WTC11 (cell line): ENCODE measurements at regions not wholly inside any gene's neighbourhood (a gene's known extent, or its start where the extent isn't known, plus 50 kb on each side); places are given as distances from the start of the nearest gene placed in this dataset.

ENCODE experiments used
- ATAC-seq: fragments of 200-7000 bp; cut with Tn5 transposase; 2 replicates; pipeline ENCODE4 v1.10.0; 2021; ENCODE audit warnings: mild to moderate bottlenecking, moderate library complexity
- CTCF ChIA-PET: fragments of 300-600 bp; sonication (Branson Sonifier 250); formaldehyde crosslinking; loops from one replicate; lab custom pipeline; 2021; ENCODE audit warnings: antibody characterized with exemption; lab: Charles Lee
- POLR2A ChIA-PET: fragments of 350-600 bp; sonication (Branson Sonifier 250); formaldehyde crosslinking; loops from one replicate; lab custom pipeline; 2021; ENCODE audit warnings: antibody characterized with exemption; lab: Charles Lee
- DNase-seq: peaks from one replicate; pipeline ENCODE4 v3.0.0; 2021; ENCODE audit warnings: low spot score
- H3K27ac Mint-ChIP-seq: 2 replicates; pipeline ENCODE4 v1.8.0; 2021; ENCODE audit warnings: mixed read lengths
- H3K27me3 Mint-ChIP-seq: 2 replicates; pipeline ENCODE4 v1.8.0; 2021; ENCODE audit warnings: low read depth, mild to moderate bottlenecking, moderate library complexity, mixed read lengths
- H3K36me3 Mint-ChIP-seq: 2 replicates; pipeline ENCODE4 v1.8.0; 2021; ENCODE audit warnings: mixed read lengths
- H3K4me1 Mint-ChIP-seq: 2 replicates; pipeline ENCODE4 v1.8.0; 2022; ENCODE audit warnings: mixed read lengths
- H3K4me3 Mint-ChIP-seq: 2 replicates; pipeline ENCODE4 v1.8.0; 2021; ENCODE audit warnings: mild to moderate bottlenecking, moderate library complexity, mixed read lengths
- H3K9me3 Mint-ChIP-seq: 2 replicates; pipeline ENCODE4 v1.8.0; 2021; ENCODE audit warnings: mixed read lengths
- JUN ChIP-seq: sonication (generic); formaldehyde crosslinking; IDR thresholded peaks from 2 replicates; pipeline ENCODE4 v1.8.0; 2023; ENCODE audit warnings: mild to moderate bottlenecking, missing genetic modification reagents
- MYBL2 ChIP-seq: sonication (generic); formaldehyde crosslinking; IDR thresholded peaks from 2 replicates; pipeline ENCODE4 v1.8.1; 2023; ENCODE audit warnings: mild to moderate bottlenecking, moderate library complexity, missing genetic modification reagents
- NFE2L1 ChIP-seq: sonication (generic); formaldehyde crosslinking; IDR thresholded peaks from 2 replicates; pipeline ENCODE4 v1.8.1; 2023; ENCODE audit warnings: missing genetic modification reagents
- NR1H2 ChIP-seq: sonication (generic); formaldehyde crosslinking; IDR thresholded peaks from 2 replicates; pipeline ENCODE4 v1.9.0; 2021; ENCODE audit warnings: mild to moderate bottlenecking, moderate library complexity, missing genetic modification reagents
- SMAD3 ChIP-seq: sonication (generic); formaldehyde crosslinking; IDR thresholded peaks from 2 replicates; pipeline ENCODE4 v1.8.0; 2022; ENCODE audit warnings: missing genetic modification reagents, mild to moderate bottlenecking, borderline replicate concordance
- ZNF232 ChIP-seq: sonication (generic); formaldehyde crosslinking; IDR thresholded peaks from 2 replicates; pipeline ENCODE4 v1.8.0; 2022; ENCODE audit warnings: mild to moderate bottlenecking, missing genetic modification reagents
- ZNF263 ChIP-seq: sonication (generic); formaldehyde crosslinking; IDR thresholded peaks from 2 replicates; pipeline ENCODE4 v1.8.1; 2022; ENCODE audit warnings: low read depth, mild to moderate bottlenecking, moderate library complexity, missing genetic modification reagents
- ZNF317 ChIP-seq: sonication (generic); formaldehyde crosslinking; IDR thresholded peaks from 2 replicates; pipeline ENCODE4 v1.8.1; 2023; ENCODE audit warnings: low read depth, mild to moderate bottlenecking, moderate library complexity, missing genetic modification reagents, borderline replicate concordance
- ZNF416 ChIP-seq: fragments of 250-450 bp; sonication (Bioruptor Pico); IDR thresholded peaks from 2 replicates; pipeline ENCODE4 v1.9.0; 2021; ENCODE audit warnings: mild to moderate bottlenecking, inconsistent platforms
- ZNF671 ChIP-seq: fragments of 250-450 bp; sonication (Bioruptor Pico); IDR thresholded peaks from 2 replicates; pipeline ENCODE4 v1.8.0; 2021; ENCODE audit warnings: mild to moderate bottlenecking
- TF ChIP-seq, protein P1 (sequence below): sonication (generic); formaldehyde crosslinking; IDR thresholded peaks from 2 replicates; pipeline ENCODE4 v1.8.0; 2022; ENCODE audit warnings: mild to moderate bottlenecking, missing genetic modification reagents
- TF ChIP-seq, protein P2 (sequence below): sonication (generic); formaldehyde crosslinking; IDR thresholded peaks from 2 replicates; pipeline ENCODE4 v1.8.1; 2023; ENCODE audit warnings: mild to moderate bottlenecking, missing genetic modification reagents
- TF ChIP-seq, protein P3 (sequence below): sonication (generic); formaldehyde crosslinking; conservative IDR thresholded peaks from 2 replicates; pipeline ENCODE4 v1.8.1; 2023; ENCODE audit warnings: mild to moderate bottlenecking, low read depth, missing genetic modification reagents, moderate library complexity
- TF ChIP-seq, protein P4 (sequence below): fragments of 200-600 bp; IDR thresholded peaks from 2 replicates; pipeline ENCODE4 v1.8.0; 2022; ENCODE audit warnings: antibody characterized with exemption
- TF ChIP-seq, protein P5 (sequence below): sonication (generic); formaldehyde crosslinking; IDR thresholded peaks from 2 replicates; pipeline ENCODE4 v1.8.1; 2023; ENCODE audit warnings: mild to moderate bottlenecking, moderate library complexity, missing genetic modification reagents
- TF ChIP-seq, protein P6 (sequence below): sonication (generic); formaldehyde crosslinking; IDR thresholded peaks from 2 replicates; pipeline ENCODE4 v1.8.0; 2023; ENCODE audit warnings: missing genetic modification reagents
- TF ChIP-seq, protein P7 (sequence below): fragments of 250-450 bp; sonication (Bioruptor Pico); IDR thresholded peaks from 2 replicates; pipeline ENCODE4 v2.1.2; 2022; ENCODE audit warnings: mild to moderate bottlenecking, moderate library complexity

DNA sequence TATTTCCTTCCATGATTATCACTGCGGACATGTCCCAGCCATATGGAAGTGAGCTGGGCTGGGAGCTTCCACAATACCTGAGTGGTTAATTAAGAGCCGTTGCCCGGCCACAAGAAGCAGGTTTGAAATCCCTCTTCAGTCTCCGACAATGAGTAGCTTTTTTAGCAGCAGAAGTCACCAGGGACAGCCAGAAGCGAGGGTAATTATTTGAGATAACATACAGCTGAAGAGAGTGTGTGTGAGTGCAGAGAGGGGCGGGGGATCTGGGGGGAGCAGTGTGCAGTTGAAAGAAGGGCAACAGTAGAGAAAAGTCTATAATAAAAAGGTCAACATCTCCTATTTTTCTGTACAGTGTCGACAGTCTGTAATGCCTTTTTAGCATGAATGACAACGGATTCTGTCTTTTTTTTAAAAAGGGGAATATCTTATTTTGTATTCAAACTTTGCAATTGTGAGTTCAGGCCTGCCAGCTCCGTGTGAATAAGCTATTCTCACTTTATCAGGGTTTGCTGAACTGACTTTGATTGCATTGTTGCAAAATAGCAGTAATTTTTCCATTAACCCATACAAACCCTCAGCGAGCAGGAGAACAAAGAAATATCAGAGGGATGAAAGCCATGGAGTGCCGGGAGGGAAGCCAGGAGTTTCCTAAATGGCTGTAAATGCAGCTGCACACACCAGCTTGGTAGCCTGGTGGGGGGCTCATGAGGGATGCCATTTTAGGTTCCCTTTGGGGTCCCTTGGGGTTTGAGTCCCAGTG, 220.3 kb upstream of the IRX3 start:
- TF ChIP-seq, protein P1, sequence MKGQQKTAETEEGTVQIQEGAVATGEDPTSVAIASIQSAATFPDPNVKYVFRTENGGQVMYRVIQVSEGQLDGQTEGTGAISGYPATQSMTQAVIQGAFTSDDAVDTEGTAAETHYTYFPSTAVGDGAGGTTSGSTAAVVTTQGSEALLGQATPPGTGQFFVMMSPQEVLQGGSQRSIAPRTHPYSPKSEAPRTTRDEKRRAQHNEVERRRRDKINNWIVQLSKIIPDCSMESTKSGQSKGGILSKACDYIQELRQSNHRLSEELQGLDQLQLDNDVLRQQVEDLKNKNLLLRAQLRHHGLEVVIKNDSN (CRISPR knock-in tag) = no peak
- no peak for TF ChIP-seq ZNF232 (CRISPR knock-in tag)
- TF ChIP-seq, protein P2, sequence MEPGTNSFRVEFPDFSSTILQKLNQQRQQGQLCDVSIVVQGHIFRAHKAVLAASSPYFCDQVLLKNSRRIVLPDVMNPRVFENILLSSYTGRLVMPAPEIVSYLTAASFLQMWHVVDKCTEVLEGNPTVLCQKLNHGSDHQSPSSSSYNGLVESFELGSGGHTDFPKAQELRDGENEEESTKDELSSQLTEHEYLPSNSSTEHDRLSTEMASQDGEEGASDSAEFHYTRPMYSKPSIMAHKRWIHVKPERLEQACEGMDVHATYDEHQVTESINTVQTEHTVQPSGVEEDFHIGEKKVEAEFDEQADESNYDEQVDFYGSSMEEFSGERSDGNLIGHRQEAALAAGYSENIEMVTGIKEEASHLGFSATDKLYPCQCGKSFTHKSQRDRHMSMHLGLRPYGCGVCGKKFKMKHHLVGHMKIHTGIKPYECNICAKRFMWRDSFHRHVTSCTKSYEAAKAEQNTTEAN (CRISPR knock-in tag) = no peak
- TF ChIP-seq, protein P3, sequence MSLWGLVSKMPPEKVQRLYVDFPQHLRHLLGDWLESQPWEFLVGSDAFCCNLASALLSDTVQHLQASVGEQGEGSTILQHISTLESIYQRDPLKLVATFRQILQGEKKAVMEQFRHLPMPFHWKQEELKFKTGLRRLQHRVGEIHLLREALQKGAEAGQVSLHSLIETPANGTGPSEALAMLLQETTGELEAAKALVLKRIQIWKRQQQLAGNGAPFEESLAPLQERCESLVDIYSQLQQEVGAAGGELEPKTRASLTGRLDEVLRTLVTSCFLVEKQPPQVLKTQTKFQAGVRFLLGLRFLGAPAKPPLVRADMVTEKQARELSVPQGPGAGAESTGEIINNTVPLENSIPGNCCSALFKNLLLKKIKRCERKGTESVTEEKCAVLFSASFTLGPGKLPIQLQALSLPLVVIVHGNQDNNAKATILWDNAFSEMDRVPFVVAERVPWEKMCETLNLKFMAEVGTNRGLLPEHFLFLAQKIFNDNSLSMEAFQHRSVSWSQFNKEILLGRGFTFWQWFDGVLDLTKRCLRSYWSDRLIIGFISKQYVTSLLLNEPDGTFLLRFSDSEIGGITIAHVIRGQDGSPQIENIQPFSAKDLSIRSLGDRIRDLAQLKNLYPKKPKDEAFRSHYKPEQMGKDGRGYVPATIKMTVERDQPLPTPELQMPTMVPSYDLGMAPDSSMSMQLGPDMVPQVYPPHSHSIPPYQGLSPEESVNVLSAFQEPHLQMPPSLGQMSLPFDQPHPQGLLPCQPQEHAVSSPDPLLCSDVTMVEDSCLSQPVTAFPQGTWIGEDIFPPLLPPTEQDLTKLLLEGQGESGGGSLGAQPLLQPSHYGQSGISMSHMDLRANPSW (CRISPR knock-in tag) = no peak
- TF ChIP-seq ZNF263 (CRISPR knock-in tag) = no peak
- TF ChIP-seq ZNF671 (CRISPR knock-in tag) = no peak
- ChIA-PET POLR2A (no interaction called here), CTCF (interaction anchor here (2.4 kb wide), 1 partner anchor 224 kb away, joined by 6 read pairs; no protein-coding TSS in a partner anchor)
- H3K27me3 Mint-ChIP-seq = no peaks in the 10 kb centered on the region
- H3K4me3 Mint-ChIP-seq = no peak overlapping the region
- no peaks in the 10 kb centered on the region for H3K9me3 Mint-ChIP-seq
- H3K27ac Mint-ChIP-seq = peak overlapping the region; percentile 3; the same call in 1 of the 2 replicates
- no peak for ATAC-seq
- no peaks in the 10 kb centered on the region for H3K36me3 Mint-ChIP-seq
- no peak for DNase-seq
- peaks cover 70% of the 10 kb centered on the region for H3K4me1 Mint-ChIP-seq

DNA sequence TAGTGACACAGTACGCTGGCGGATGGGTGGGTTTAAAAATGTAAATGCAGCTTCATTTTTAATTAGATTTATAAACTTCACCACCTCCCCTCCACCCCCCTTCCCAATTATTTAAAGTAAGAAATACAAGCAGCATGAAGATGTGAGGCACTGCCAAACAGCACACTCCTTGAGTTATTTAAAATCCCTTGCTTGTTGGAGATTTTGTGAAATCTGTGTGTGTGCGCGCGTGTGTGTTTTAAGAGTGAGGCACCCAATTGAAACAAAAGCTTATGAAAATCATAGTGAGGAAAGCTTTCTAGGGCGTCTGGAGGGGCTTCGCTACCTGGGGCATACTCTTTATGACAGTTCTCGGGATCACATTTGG, 219.6 kb upstream of the IRX3 start:
- no peaks in the 10 kb centered on the region for H3K9me3 Mint-ChIP-seq
- no peaks in the 10 kb centered on the region for H3K27me3 Mint-ChIP-seq
- H3K4me3 Mint-ChIP-seq = no peak overlapping the region
- H3K36me3 Mint-ChIP-seq = no peaks in the 10 kb centered on the region
- POLR2A ChIA-PET = no interaction called here
- CTCF ChIA-PET = interaction anchor here (2.4 kb wide), 1 partner anchor 224 kb away, joined by 6 read pairs; no protein-coding TSS in a partner anchor
- peaks cover 63% of the 10 kb centered on the region for H3K4me1 Mint-ChIP-seq
- no peak overlapping the region; the same call in 1 of the 2 replicates for H3K27ac Mint-ChIP-seq
- ATAC-seq = no peak
- no peak for DNase-seq
- TF ChIP-seq JUN = no peak
- no peak for TF ChIP-seq SMAD3 (CRISPR knock-in tag)
- TF ChIP-seq NR1H2 = no peak
- TF ChIP-seq ZNF317 = no peak
- TF ChIP-seq, protein P2 (CRISPR knock-in tag) = no peak
- TF ChIP-seq, protein P4, sequence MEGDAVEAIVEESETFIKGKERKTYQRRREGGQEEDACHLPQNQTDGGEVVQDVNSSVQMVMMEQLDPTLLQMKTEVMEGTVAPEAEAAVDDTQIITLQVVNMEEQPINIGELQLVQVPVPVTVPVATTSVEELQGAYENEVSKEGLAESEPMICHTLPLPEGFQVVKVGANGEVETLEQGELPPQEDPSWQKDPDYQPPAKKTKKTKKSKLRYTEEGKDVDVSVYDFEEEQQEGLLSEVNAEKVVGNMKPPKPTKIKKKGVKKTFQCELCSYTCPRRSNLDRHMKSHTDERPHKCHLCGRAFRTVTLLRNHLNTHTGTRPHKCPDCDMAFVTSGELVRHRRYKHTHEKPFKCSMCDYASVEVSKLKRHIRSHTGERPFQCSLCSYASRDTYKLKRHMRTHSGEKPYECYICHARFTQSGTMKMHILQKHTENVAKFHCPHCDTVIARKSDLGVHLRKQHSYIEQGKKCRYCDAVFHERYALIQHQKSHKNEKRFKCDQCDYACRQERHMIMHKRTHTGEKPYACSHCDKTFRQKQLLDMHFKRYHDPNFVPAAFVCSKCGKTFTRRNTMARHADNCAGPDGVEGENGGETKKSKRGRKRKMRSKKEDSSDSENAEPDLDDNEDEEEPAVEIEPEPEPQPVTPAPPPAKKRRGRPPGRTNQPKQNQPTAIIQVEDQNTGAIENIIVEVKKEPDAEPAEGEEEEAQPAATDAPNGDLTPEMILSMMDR = no peak
- no peak for TF ChIP-seq NFE2L1
- no peak for TF ChIP-seq ZNF416 (CRISPR knock-in tag)
- TF ChIP-seq, protein P5, sequence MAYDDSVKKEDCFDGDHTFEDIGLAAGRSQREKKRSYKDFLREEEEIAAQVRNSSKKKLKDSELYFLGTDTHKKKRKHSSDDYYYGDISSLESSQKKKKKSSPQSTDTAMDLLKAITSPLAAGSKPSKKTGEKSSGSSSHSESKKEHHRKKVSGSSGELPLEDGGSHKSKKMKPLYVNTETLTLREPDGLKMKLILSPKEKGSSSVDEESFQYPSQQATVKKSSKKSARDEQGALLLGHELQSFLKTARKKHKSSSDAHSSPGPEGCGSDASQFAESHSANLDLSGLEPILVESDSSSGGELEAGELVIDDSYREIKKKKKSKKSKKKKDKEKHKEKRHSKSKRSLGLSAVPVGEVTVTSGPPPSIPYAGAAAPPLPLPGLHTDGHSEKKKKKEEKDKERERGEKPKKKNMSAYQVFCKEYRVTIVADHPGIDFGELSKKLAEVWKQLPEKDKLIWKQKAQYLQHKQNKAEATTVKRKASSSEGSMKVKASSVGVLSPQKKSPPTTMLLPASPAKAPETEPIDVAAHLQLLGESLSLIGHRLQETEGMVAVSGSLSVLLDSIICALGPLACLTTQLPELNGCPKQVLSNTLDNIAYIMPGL (CRISPR knock-in tag) = no peak
- TF ChIP-seq, protein P6, sequence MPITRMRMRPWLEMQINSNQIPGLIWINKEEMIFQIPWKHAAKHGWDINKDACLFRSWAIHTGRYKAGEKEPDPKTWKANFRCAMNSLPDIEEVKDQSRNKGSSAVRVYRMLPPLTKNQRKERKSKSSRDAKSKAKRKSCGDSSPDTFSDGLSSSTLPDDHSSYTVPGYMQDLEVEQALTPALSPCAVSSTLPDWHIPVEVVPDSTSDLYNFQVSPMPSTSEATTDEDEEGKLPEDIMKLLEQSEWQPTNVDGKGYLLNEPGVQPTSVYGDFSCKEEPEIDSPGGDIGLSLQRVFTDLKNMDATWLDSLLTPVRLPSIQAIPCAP (CRISPR knock-in tag) = no peak
- TF ChIP-seq, protein P3 (CRISPR knock-in tag) = no peak
- TF ChIP-seq MYBL2 (CRISPR knock-in tag) = no peak
- TF ChIP-seq, protein P7, sequence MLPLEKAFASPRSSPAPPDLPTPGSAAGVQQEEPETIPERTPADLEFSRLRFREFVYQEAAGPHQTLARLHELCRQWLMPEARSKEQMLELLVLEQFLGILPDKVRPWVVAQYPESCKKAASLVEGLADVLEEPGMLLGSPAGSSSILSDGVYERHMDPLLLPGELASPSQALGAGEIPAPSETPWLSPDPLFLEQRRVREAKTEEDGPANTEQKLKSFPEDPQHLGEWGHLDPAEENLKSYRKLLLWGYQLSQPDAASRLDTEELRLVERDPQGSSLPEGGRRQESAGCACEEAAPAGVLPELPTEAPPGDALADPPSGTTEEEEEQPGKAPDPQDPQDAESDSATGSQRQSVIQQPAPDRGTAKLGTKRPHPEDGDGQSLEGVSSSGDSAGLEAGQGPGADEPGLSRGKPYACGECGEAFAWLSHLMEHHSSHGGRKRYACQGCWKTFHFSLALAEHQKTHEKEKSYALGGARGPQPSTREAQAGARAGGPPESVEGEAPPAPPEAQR (CRISPR knock-in tag) = no peak
